HG03565 (cell line): ENCODE measurements at regions not wholly inside any gene's neighbourhood (a gene's known extent, or its start where the extent isn't known, plus 50 kb on each side); places are given as distances from the start of the nearest gene placed in this dataset.

Experiments used
- ATAC-seq: cut with Tn5 transposase; IDR thresholded peaks from one replicate; pipeline ENCODE4 v1.9.1; 2021; ENCODE audit warnings: mild to moderate bottlenecking, moderate library complexity; ENCODE audit not compliant: unreplicated experiment

GRCh38 chr10:2953495-2953894, 113.9 kb upstream of the PFKP start:
- ATAC-seq, result no peak

GRCh38 chr10:2951235-2951835, 116.0 kb upstream of the PFKP start:
- ATAC-seq, result no peak

GRCh38 chr10:2950546-2950945, 116.8 kb upstream of the PFKP start:
- ATAC-seq, result no peak

- ATAC-seq, result peak; percentile 60
Observed at GRCh38 chr10:2949948-2950354, 117.4 kb upstream of the PFKP start.

- ATAC-seq, result no peak
Observed at GRCh38 chr10:2949221-2949947, 118.0 kb upstream of the PFKP start.

GRCh38 chr10:2948127-2948854, 119.1 kb upstream of the PFKP start:
- peak; percentile 80 for ATAC-seq

- ATAC-seq, result no peak
Observed at GRCh38 chr10:2944788-2945187, 122.6 kb upstream of the PFKP start.

GRCh38 chr10:2943932-2944614, 123.3 kb upstream of the PFKP start:
- ATAC-seq, result no peak

GRCh38 chr10:2942938-2943337, 124.4 kb upstream of the PFKP start:
- ATAC-seq, result no peak

GRCh38 chr10:2938869-2939268, 128.5 kb upstream of the PFKP start:
- no peak for ATAC-seq

- no peak for ATAC-seq
Observed at GRCh38 chr10:2936816-2937215, 130.5 kb upstream of the PFKP start.

GRCh38 chr10:2935647-2936386, 131.5 kb upstream of the PFKP start:
- no peak for ATAC-seq

- ATAC-seq, result no peak
Observed at GRCh38 chr10:2933924-2934323, 133.4 kb upstream of the PFKP start.

GRCh38 chr10:2933519-2933918, 133.8 kb upstream of the PFKP start:
- ATAC-seq, result no peak

- ATAC-seq, result no peak
Observed at GRCh38 chr10:2933071-2933470, 134.3 kb upstream of the PFKP start.

- no peak for ATAC-seq
Observed at GRCh38 chr10:2929480-2930258, 137.7 kb upstream of the PFKP start.

GRCh38 chr10:2927958-2928840, 139.1 kb upstream of the PFKP start:
- peak; percentile 85 for ATAC-seq

GRCh38 chr10:2926918-2927660, 140.3 kb upstream of the PFKP start:
- ATAC-seq, result no peak
